Neural cell (in vitro differentiated cells): ENCODE measurements at regions not wholly inside any gene's neighbourhood (a gene's known extent, or its start where the extent isn't known, plus 50 kb on each side); places are given as distances from the start of the nearest gene placed in this dataset.

Experiments used
- H2AFZ ChIP-seq: fragments of 200-600, 300-800 bp; sonication (generic), shearing (Covaris generic); 2 replicates; pipeline ENCODE4 v1.6.0; 2014; ENCODE audit warnings: low read depth, mild to moderate bottlenecking, antibody characterized with exemption, low read length, moderate library complexity
- H3F3A ChIP-seq: fragments of 200-600 bp; shearing (Covaris generic); 2 replicates; pipeline ENCODE4 v1.6.1; 2016; ENCODE audit warnings: mild to moderate bottlenecking, moderate library complexity, mixed read lengths, antibody characterized with exemption, low read length; ENCODE audit not compliant: insufficient read depth, poor library complexity, severe bottlenecking
- H3K27ac ChIP-seq: fragments of 200-600, 300-800 bp; sonication (generic), shearing (Covaris generic); 2 replicates; pipeline ENCODE4 v1.5.1; 2014; ENCODE audit warnings: mild to moderate bottlenecking, low read length, moderate library complexity
- H3K27me3 ChIP-seq: fragments of 300-800, 200-600 bp; sonication (generic), shearing (Covaris generic); 2 replicates; pipeline ENCODE4 v1.6.0; 2014; ENCODE audit warnings: mild to moderate bottlenecking, low read depth, low read length, moderate library complexity; ENCODE audit not compliant: insufficient read depth
- H3K36me3 ChIP-seq: fragments of 300-800, 200-600 bp; sonication (generic), shearing (Covaris generic); 2 replicates; pipeline ENCODE4 v1.5.1; 2014; ENCODE audit warnings: mild to moderate bottlenecking, antibody characterized with exemption, low read length, moderate library complexity; ENCODE audit not compliant: insufficient read depth
- H3K4me2 ChIP-seq: fragments of 300-800, 200-600 bp; sonication (generic), shearing (Covaris generic); 2 replicates; pipeline ENCODE4 v1.6.0; 2014; ENCODE audit warnings: mild to moderate bottlenecking, low read length
- H3K4me3 ChIP-seq: fragments of 300-800, 200-600 bp; sonication (generic), shearing (Covaris generic); 2 replicates; pipeline ENCODE4 v1.5.1; 2014; ENCODE audit warnings: mild to moderate bottlenecking, low read length, moderate library complexity
- H3K79me2 ChIP-seq: fragments of 200-600 bp; shearing (Covaris generic); replicated peaks from 2 replicates; pipeline ENCODE4 v1.6.0; 2014; ENCODE audit warnings: mild to moderate bottlenecking, low read length, moderate library complexity; ENCODE audit not compliant: insufficient read depth
- H3K9ac ChIP-seq: fragments of 300-800, 200-600 bp; sonication (generic), shearing (Covaris generic); 2 replicates; pipeline ENCODE4 v1.6.1; 2016; ENCODE audit warnings: mild to moderate bottlenecking, low read length, mixed read lengths
- H3K9me2 ChIP-seq: fragments of 200-600 bp; shearing (Covaris generic); 2 replicates; pipeline ENCODE4 v1.6.1; 2016; ENCODE audit warnings: mild to moderate bottlenecking, low read length, mixed read lengths; ENCODE audit not compliant: insufficient read depth
- H3K9me3 ChIP-seq: fragments of 200-600, 300-800 bp; sonication (generic), shearing (Covaris generic); 2 replicates; pipeline ENCODE4 v1.6.1; 2016; ENCODE audit warnings: mild to moderate bottlenecking, mixed run types, low read length, moderate library complexity, mixed read lengths
- H4K20me1 ChIP-seq: fragments of 200-600 bp; shearing (Covaris generic); 2 replicates; pipeline ENCODE4 v1.6.1; 2016; ENCODE audit warnings: mild to moderate bottlenecking, mixed run types; ENCODE audit not compliant: insufficient read depth
- CTCF ChIP-seq: fragments of 450-650 bp; IDR thresholded peaks from 2 replicates; pipeline ENCODE4 v1.5.1; 2014; ENCODE audit warnings: antibody characterized with exemption, mild to moderate bottlenecking, moderate library complexity; ENCODE audit not compliant: poor library complexity, severe bottlenecking
- EP300 ChIP-seq: fragments of 450-650 bp; conservative IDR thresholded peaks from 2 replicates; pipeline ENCODE4 v1.6.1; 2014; ENCODE audit warnings: antibody characterized with exemption, mild to moderate bottlenecking, moderate library complexity; ENCODE audit not compliant: poor library complexity, severe bottlenecking
- EZH2 ChIP-seq: fragments of 200-600, 300-800 bp; shearing (Covaris generic), sonication (generic); IDR thresholded peaks from 2 replicates; pipeline ENCODE4 v1.6.1; 2014; ENCODE audit warnings: antibody characterized with exemption, low read length, borderline replicate concordance, mild to moderate bottlenecking; ENCODE audit not compliant: insufficient read depth, poor library complexity, severe bottlenecking
- MXI1 ChIP-seq: fragments of 450-650 bp; conservative IDR thresholded peaks from 2 replicates; pipeline ENCODE4 v1.6.1; 2014; ENCODE audit warnings: antibody characterized with exemption, mild to moderate bottlenecking; ENCODE audit not compliant: poor library complexity, severe bottlenecking
- POLR2AphosphoS5 ChIP-seq: IDR thresholded peaks from 2 replicates; pipeline ENCODE4 v1.6.1; 2012
- RAD21 ChIP-seq: fragments of 450-650 bp; conservative IDR thresholded peaks from 2 replicates; pipeline ENCODE4 v1.6.1; 2014; ENCODE audit warnings: antibody characterized with exemption, mild to moderate bottlenecking, moderate library complexity
- REST ChIP-seq: IDR thresholded peaks from 2 replicates; pipeline ENCODE4 v1.6.1; 2012; ENCODE audit warnings: borderline replicate concordance
- SMC3 ChIP-seq: fragments of 450-650 bp; conservative IDR thresholded peaks from 2 replicates; pipeline ENCODE4 v1.6.1; 2014; ENCODE audit warnings: antibody characterized with exemption, mild to moderate bottlenecking, moderate library complexity; ENCODE audit not compliant: poor library complexity
- TAF1 ChIP-seq: IDR thresholded peaks from 2 replicates; pipeline ENCODE4 v1.6.1; 2012; ENCODE audit warnings: low read depth

GRCh38 chr4:26120098-26120825 lies 200.6 kb upstream of the RBPJ start:
- no peaks in the 10 kb centered on the region for H3K9me3 ChIP-seq
- no peak overlapping the region for H3K9ac ChIP-seq
- H3K4me3 ChIP-seq = no peak overlapping the region
- no peak for TF ChIP-seq MXI1
- TF ChIP-seq EP300 = no peak
- TF ChIP-seq POLR2AphosphoS5 = no peak
- no peak for TF ChIP-seq REST
- TF ChIP-seq RAD21 = no peak
- no peak for TF ChIP-seq CTCF
- TF ChIP-seq SMC3 = no peak
- TF ChIP-seq TAF1 = no peak
- H3K9me2 ChIP-seq = no peaks in the 10 kb centered on the region
- no peaks in the 10 kb centered on the region for H3K27me3 ChIP-seq
- no peaks in the 10 kb centered on the region for H3F3A ChIP-seq
- no peaks in the 10 kb centered on the region for H3K79me2 ChIP-seq
- no peaks in the 10 kb centered on the region for H3K36me3 ChIP-seq
- H3K27ac ChIP-seq = no peak overlapping the region
- H4K20me1 ChIP-seq = no peaks in the 10 kb centered on the region
- H2AFZ ChIP-seq = no peak overlapping the region
- no peak overlapping the region for H3K4me2 ChIP-seq

GRCh38 chr4:26122690-26123089 lies 198.1 kb upstream of the RBPJ start:
- Histone ChIP-seq H2AFZ (no peak overlapping the region), H3K27me3 (no peaks in the 10 kb centered on the region), H4K20me1 (no peaks in the 10 kb centered on the region), H3K36me3 (no peaks in the 10 kb centered on the region), H3K4me2 (no peak overlapping the region), H3K27ac (no peak overlapping the region), H3K4me3 (no peak overlapping the region), H3K9ac (no peak overlapping the region), H3K9me2 (no peaks in the 10 kb centered on the region), H3F3A (no peaks in the 10 kb centered on the region), H3K9me3 (no peaks in the 10 kb centered on the region), H3K79me2 (no peaks in the 10 kb centered on the region)
- TF ChIP-seq POLR2AphosphoS5 = no peak
- TF ChIP-seq REST = no peak
- no peak for TF ChIP-seq MXI1
- TF ChIP-seq EZH2 = no peak
- TF ChIP-seq EP300 = no peak
- no peak for TF ChIP-seq TAF1
- no peak for TF ChIP-seq SMC3
- no peak for TF ChIP-seq RAD21
- TF ChIP-seq CTCF = no peak
